ENCODE measurements at regions not wholly inside any gene's neighbourhood (a gene's known extent, or its start where the extent isn't known, plus 50 kb on each side); places are given as distances from the start of the nearest gene placed in this dataset.

DNA sequence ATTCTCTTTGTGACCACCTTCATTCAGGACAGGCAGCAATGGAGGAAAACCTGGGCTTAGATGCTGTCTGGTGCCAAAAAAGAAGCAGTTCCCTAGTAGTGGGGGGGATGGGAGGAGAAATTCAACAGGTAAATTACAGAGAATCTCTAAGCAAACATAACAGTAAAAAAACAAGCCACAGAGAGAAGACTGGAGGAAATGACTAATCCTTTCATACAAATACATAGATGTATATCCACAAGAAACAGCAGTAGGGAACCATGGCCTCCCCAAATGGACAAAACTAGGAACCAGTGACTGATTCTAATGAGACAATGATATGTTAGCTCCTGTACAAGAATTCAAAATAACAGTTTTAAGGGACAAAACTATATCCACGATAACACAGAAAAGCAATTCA is 513.0 kb downstream of the NAV3 start:
- TF ChIP-seq, protein P1, sequence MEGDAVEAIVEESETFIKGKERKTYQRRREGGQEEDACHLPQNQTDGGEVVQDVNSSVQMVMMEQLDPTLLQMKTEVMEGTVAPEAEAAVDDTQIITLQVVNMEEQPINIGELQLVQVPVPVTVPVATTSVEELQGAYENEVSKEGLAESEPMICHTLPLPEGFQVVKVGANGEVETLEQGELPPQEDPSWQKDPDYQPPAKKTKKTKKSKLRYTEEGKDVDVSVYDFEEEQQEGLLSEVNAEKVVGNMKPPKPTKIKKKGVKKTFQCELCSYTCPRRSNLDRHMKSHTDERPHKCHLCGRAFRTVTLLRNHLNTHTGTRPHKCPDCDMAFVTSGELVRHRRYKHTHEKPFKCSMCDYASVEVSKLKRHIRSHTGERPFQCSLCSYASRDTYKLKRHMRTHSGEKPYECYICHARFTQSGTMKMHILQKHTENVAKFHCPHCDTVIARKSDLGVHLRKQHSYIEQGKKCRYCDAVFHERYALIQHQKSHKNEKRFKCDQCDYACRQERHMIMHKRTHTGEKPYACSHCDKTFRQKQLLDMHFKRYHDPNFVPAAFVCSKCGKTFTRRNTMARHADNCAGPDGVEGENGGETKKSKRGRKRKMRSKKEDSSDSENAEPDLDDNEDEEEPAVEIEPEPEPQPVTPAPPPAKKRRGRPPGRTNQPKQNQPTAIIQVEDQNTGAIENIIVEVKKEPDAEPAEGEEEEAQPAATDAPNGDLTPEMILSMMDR (IDR thresholded peaks at IDR 0.05) = no peak
- TF ChIP-seq POLR2A (IDR thresholded peaks at IDR 0.05; ENCODE audit: low read length) (no peak), EP300 (IDR thresholded peaks at IDR 0.05) (no peak)
